K562 (cell line): ENCODE measurements at regions not wholly inside any gene's neighbourhood (a gene's known extent, or its start where the extent isn't known, plus 50 kb on each side); places are given as distances from the start of the nearest gene placed in this dataset.

Source experiments
- ATAC-seq: fragments of 200-7000 bp; cut with Tn5 transposase; 3 replicates; pipeline ENCODE4 v1.9.1; 2020; ENCODE audit warnings: moderate library complexity
- BruUV-seq: library from RNA; stranded (reverse); fragments of 400-500 nt; replicated peaks from 2 replicates; lab custom pipeline; 2021; lab: Mats Ljungman, UMichigan
- CTCF ChIA-PET: fragments of 300-600 bp; formaldehyde crosslinking; extraction: SDS; loops from one replicate; lab custom pipeline; 2021; ENCODE audit warnings: low intra/inter-chr PET ratio; lab: Yijun Ruan, JAX
- POLR2A ChIA-PET: fragments of 300-600, 350-650 bp; sonication (Branson Sonifier 250); formaldehyde crosslinking; extraction: SDS; loops from one replicate; lab custom pipeline; 2021; ENCODE audit warnings: antibody characterized with exemption, inconsistent platforms; lab: Yijun Ruan, JAX
- DNase-seq, 4 experiments: peaks; one replicate each; pipeline versions ENCODE4 v3.0.0 to v3.0.0-alpha.2; 2011 to 2018; ENCODE audit warnings: low spot score in 3 of 4, mixed read lengths in 3 of 4; ENCODE audit errors: extremely low read depth in 1 of 4
- FAIRE-seq: peaks from 2 replicates; lab custom pipeline; 2011; peaks lifted over from hg19 to GRCh38; lab: Jason Lieb, UNC
- H2AFZ ChIP-seq: 2 replicates; pipeline ENCODE4 v1.6.0; 2011; ENCODE audit warnings: low read depth, low read length, control low read depth, inconsistent platforms
- H3K27ac ChIP-seq: fragments of 200-600 bp; 3 replicates; pipeline ENCODE4 v1.8.0; 2011; ENCODE audit warnings: low read depth, mild to moderate bottlenecking, control low read depth, inconsistent platforms, low read length, moderate library complexity, mixed read lengths; ENCODE audit errors: extremely low read depth
- H3K27me3 ChIP-seq, 2 experiments: fragments of 300-600 bp in 1 of 2; 2 replicates in 1 of 2; 3 replicates in 1 of 2; pipeline versions ENCODE4 v1.6.0 to v1.8.0; 2011; ENCODE audit warnings: inconsistent platforms in 2 of 2, low read length in 2 of 2, mild to moderate bottlenecking in 1 of 2, mixed read lengths in 1 of 2, moderate library complexity in 1 of 2; ENCODE audit not compliant: control insufficient read depth in 2 of 2, insufficient read depth in 2 of 2
- H3K36me3 ChIP-seq: fragments of 300-600 bp; 3 replicates; pipeline ENCODE4 v1.8.0; 2011; ENCODE audit warnings: mild to moderate bottlenecking, low read length, inconsistent platforms; ENCODE audit not compliant: control insufficient read depth, insufficient read depth
- H3K4me1 ChIP-seq, 2 experiments: fragments of 200-600 bp in 1 of 2; replicated peaks in 1 of 2; 2 replicates in 1 of 2; 3 replicates in 1 of 2; pipeline versions ENCODE4 v1.5.1 to v1.8.0; 2011; ENCODE audit warnings: inconsistent platforms in 2 of 2, low read length in 2 of 2, mild to moderate bottlenecking in 1 of 2, mixed read lengths in 1 of 2, moderate library complexity in 1 of 2; ENCODE audit not compliant: control insufficient read depth in 2 of 2, insufficient read depth in 2 of 2
- H3K4me2 ChIP-seq: 2 replicates; pipeline ENCODE4 v1.6.1; 2011; ENCODE audit warnings: low read length, control low read depth, inconsistent platforms, mixed read lengths; ENCODE audit not compliant: insufficient read depth
- H3K4me3 ChIP-seq: fragments of 200-600 bp; sonication (generic), shearing (Covaris generic); 2 replicates; pipeline ENCODE4 v1.5.1; 2016; ENCODE audit warnings: control low read depth, inconsistent platforms
- H3K79me2 ChIP-seq: fragments of 200-600 bp; 3 replicates; pipeline ENCODE4 v1.8.0; 2011; ENCODE audit warnings: low read length, inconsistent platforms; ENCODE audit not compliant: control insufficient read depth, insufficient read depth
- H3K9ac ChIP-seq, 2 experiments: 2 replicates each; pipeline versions ENCODE4 v1.6.0 to v1.6.1; 2011; ENCODE audit warnings: low read depth in 2 of 2, low read length in 2 of 2, control low read depth in 1 of 2, inconsistent platforms in 1 of 2, mild to moderate bottlenecking in 1 of 2, mixed read lengths in 1 of 2; ENCODE audit not compliant: insufficient read depth in 1 of 2
- H3K9me1 ChIP-seq: one replicate; pipeline ENCODE4 v1.6.0; 2011; ENCODE audit warnings: inconsistent platforms, mild to moderate bottlenecking, low read length, moderate library complexity; ENCODE audit not compliant: control insufficient read depth, insufficient read depth
- H3K9me3 ChIP-seq: replicated peaks from 2 replicates; pipeline ENCODE4 v1.5.1; 2011; ENCODE audit warnings: low read depth, low read length, inconsistent platforms; ENCODE audit not compliant: control insufficient read depth, insufficient read depth
- H4K20me1 ChIP-seq: replicated peaks from 2 replicates; pipeline ENCODE4 v1.6.1; 2011; ENCODE audit warnings: low read length, inconsistent platforms, mixed read lengths; ENCODE audit not compliant: control insufficient read depth, insufficient read depth
- ADNP ChIP-seq: fragments of 200-800 bp; sonication (Bioruptor generic); IDR thresholded peaks from 2 replicates; pipeline ENCODE4 v1.6.1; 2016; ENCODE audit warnings: missing genetic modification characterization, missing compliant biosample characterization
- RBBP5 ChIP-seq: fragments of 200-600 bp; sonication (generic); IDR thresholded peaks from 2 replicates; pipeline ENCODE4 v1.6.1; 2012; ENCODE audit warnings: borderline replicate concordance, mild to moderate bottlenecking, low read length, control low read depth, inconsistent platforms; ENCODE audit not compliant: insufficient read depth, poor library complexity, severe bottlenecking
- ZNF253 ChIP-seq: fragments of 250-450 bp; sonication (Bioruptor Pico); conservative IDR thresholded peaks from 2 replicates; pipeline ENCODE4 v1.6.1; 2021; ENCODE audit warnings: mild to moderate bottlenecking
- WGBS: fragments of 100-300 bp; shearing (Covaris generic); methylation state at CpG from one replicate; pipeline ENCODE4 v1.1.6; 2016; ENCODE audit warnings: low coverage, mixed read lengths; ENCODE audit not compliant: insufficient coverage; ENCODE audit errors: missing lambda C conversion rate; 5-methylcytosine and 5-hydroxymethylcytosine counted together
- in situ Hi-C: fragments of 300-500 bp; cut with MboI; formaldehyde crosslinking; loops from 4 replicates; pipeline ENCODE4 v1.15.0; 2018; ENCODE audit warnings: inconsistent platforms, mixed read lengths
- intact Hi-C: fragments of 100-400 bp; cut with micrococcal nuclease; formaldehyde crosslinking; loops from 2 replicates; pipeline ENCODE4 v1.14.2; 2022
- TF ChIP-seq, protein P1 (sequence below): fragments of 450-650 bp; IDR thresholded peaks from 2 replicates; pipeline ENCODE4 v1.6.1; 2018; ENCODE audit warnings: mild to moderate bottlenecking, low read depth; ENCODE audit not compliant: partially characterized antibody
- TF ChIP-seq, protein P2 (sequence below): fragments of 200-800 bp; sonication (Bioruptor generic); IDR thresholded peaks from 2 replicates; pipeline ENCODE4 v1.6.1; 2016; ENCODE audit warnings: missing genetic modification characterization, missing compliant biosample characterization
- TF ChIP-seq, protein P3 (sequence below): sonication (generic); formaldehyde crosslinking; IDR thresholded peaks from 2 replicates; pipeline ENCODE4 v1.8.0; 2022; ENCODE audit warnings: mild to moderate bottlenecking, missing genetic modification reagents

DNA sequence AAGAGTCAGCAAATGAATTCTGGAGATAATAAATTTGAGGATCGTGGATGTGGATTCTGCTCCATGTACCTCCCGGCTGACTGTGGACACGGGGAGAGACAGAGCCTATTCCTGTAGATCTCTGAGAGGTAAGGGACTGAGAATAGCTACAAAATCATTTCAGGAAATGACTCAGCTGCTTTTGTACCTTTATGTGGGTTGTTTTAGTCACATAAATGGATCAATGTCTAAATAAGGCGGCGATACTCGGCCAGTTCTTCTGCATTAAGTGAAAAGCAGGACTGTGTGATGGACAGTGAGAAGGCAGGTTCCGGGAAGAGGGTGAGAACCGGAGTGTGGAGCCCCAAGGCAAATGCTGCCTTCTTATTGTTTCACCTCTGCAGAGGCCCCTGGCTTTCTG is 128.1 kb downstream of the EFNB2 start:
- Histone ChIP-seq H3K4me1 (no peaks in the 10 kb centered on the region), H4K20me1 (no peaks in the 10 kb centered on the region), H3K4me3 (no peak overlapping the region), H3K27me3 (no peaks in the 10 kb centered on the region), H3K36me3 (no peaks in the 10 kb centered on the region), H3K27ac (no peak overlapping the region), H3K9ac (no peak overlapping the region), H3K9me3 (no peaks in the 10 kb centered on the region), H2AFZ (no peak overlapping the region), H3K9me1 (no peaks in the 10 kb centered on the region), H3K79me2 (no peaks in the 10 kb centered on the region), H3K4me2 (no peak overlapping the region)
- ATAC-seq (no peak), DNase-seq (no peak), FAIRE-seq (no peak)
- POLR2A ChIA-PET: interaction anchor here (0.6 to 1.1 kb wide), 3 partner anchors 10 to 16 kb away, joined by 3 to 4 read pairs (median 3); no protein-coding TSS in a partner anchor
- BruUV-seq: no TSS peak
- WGBS: 0% methylated on average over 7 of the region's 8 CpGs
- CTCF ChIA-PET: no interaction called here
- in situ Hi-C loops: no loop called here
- intact Hi-C loops: no loop called here
- TF ChIP-seq, protein P1, sequence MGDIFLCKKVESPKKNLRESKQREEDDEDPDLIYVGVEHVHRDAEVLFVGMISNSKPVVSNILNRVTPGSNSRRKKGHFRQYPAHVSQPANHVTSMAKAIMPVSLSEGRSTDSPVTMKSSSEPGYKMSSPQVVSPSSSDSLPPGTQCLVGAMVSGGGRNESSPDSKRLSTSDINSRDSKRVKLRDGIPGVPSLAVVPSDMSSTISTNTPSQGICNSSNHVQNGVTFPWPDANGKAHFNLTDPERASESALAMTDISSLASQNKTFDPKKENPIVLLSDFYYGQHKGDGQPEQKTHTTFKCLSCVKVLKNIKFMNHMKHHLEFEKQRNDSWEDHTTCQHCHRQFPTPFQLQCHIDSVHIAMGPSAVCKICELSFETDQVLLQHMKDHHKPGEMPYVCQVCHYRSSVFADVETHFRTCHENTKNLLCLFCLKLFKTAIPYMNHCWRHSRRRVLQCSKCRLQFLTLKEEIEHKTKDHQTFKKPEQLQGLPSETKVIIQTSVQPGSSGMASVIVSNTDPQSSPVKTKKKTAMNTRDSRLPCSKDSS: no peak
- no peak for TF ChIP-seq ADNP (tag)
- TF ChIP-seq, protein P2, sequence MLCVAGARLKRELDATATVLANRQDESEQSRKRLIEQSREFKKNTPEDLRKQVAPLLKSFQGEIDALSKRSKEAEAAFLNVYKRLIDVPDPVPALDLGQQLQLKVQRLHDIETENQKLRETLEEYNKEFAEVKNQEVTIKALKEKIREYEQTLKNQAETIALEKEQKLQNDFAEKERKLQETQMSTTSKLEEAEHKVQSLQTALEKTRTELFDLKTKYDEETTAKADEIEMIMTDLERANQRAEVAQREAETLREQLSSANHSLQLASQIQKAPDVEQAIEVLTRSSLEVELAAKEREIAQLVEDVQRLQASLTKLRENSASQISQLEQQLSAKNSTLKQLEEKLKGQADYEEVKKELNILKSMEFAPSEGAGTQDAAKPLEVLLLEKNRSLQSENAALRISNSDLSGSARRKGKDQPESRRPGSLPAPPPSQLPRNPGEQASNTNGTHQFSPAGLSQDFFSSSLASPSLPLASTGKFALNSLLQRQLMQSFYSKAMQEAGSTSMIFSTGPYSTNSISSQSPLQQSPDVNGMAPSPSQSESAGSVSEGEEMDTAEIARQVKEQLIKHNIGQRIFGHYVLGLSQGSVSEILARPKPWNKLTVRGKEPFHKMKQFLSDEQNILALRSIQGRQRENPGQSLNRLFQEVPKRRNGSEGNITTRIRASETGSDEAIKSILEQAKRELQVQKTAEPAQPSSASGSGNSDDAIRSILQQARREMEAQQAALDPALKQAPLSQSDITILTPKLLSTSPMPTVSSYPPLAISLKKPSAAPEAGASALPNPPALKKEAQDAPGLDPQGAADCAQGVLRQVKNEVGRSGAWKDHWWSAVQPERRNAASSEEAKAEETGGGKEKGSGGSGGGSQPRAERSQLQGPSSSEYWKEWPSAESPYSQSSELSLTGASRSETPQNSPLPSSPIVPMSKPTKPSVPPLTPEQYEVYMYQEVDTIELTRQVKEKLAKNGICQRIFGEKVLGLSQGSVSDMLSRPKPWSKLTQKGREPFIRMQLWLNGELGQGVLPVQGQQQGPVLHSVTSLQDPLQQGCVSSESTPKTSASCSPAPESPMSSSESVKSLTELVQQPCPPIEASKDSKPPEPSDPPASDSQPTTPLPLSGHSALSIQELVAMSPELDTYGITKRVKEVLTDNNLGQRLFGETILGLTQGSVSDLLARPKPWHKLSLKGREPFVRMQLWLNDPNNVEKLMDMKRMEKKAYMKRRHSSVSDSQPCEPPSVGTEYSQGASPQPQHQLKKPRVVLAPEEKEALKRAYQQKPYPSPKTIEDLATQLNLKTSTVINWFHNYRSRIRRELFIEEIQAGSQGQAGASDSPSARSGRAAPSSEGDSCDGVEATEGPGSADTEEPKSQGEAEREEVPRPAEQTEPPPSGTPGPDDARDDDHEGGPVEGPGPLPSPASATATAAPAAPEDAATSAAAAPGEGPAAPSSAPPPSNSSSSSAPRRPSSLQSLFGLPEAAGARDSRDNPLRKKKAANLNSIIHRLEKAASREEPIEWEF (CRISPR knock-in tag): no peak
- no peak for TF ChIP-seq RBBP5
- TF ChIP-seq, protein P3, sequence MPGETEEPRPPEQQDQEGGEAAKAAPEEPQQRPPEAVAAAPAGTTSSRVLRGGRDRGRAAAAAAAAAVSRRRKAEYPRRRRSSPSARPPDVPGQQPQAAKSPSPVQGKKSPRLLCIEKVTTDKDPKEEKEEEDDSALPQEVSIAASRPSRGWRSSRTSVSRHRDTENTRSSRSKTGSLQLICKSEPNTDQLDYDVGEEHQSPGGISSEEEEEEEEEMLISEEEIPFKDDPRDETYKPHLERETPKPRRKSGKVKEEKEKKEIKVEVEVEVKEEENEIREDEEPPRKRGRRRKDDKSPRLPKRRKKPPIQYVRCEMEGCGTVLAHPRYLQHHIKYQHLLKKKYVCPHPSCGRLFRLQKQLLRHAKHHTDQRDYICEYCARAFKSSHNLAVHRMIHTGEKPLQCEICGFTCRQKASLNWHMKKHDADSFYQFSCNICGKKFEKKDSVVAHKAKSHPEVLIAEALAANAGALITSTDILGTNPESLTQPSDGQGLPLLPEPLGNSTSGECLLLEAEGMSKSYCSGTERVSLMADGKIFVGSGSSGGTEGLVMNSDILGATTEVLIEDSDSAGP (CRISPR knock-in tag): no peak
- no peak for TF ChIP-seq ZNF253 (CRISPR knock-in tag)
